ENCODE measurements at regions not wholly inside any gene's neighbourhood (a gene's known extent, or its start where the extent isn't known, plus 50 kb on each side); places are given as distances from the start of the nearest gene placed in this dataset.
A peak's percentile ranks its signal among the peaks of the same experiment; 100 is the strongest.
"Not testable (repeated sequence)": the region's sequence is repeated elsewhere in the genome, so short reads cannot be mapped to it uniquely, and the experiment has no call there.

DNA sequence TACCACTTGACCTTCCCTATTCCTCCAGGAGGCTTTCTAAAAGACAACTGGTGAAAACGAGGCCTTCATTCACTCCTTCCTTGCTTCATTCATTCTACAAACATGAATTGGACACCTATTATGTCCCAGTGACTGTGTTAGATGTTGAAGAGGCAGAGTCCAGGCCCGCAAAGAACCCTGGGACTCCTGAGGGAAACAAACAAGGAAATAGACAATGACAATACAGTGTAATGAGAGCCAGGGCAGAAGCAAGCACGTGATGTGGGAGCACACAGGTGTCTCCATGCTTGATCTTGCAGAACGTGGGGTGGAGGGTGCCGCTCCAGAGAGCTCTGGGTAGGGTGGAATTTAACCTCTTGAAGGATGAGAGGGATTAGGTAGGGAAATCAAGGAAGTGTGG is 137.6 kb upstream of the KLF3 start:
- DNase-seq = no peak

DNA sequence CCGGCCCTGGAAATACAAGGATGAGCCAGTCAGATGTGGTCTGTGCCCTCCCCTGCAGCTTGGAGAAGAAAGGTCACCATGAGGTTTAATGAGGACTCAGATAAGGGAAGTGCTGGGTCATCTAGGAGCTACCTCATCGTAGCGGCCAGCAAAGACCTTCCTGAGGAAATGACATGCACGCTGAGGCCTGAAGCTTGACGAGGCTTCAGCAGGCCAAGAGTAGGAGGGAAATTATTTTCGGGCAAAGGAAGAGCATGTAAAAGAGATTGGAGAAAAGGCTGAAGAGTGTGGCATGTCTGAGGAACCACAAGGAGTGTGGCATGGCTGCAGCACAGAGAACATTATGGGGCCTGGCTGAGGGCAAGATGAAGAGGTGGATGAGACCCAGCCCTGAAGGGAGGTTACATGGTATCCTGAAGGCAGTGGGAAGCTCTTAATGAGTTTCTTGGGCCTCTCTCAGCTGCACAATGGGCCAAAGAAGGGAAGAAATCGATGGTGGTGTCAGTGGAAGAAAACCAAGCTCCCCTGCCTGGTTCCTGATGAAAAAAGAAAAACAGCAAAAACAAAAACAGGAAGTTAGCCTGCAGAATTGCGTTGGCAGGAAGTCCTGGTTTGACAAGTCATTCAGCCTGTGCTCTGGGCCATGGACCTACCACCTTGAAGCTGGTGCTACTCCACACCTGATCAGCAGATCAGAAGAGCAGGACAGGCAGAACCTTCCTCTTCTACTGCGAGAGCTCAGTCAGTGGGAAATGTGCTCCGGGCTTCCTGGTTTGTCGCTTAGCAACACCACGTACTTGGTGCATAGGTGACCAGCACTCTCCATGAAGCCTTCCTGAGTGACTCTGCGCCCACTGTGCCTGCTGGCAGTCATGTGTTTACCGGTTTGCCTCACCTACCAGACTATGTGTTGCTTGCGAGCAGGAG is 134.5 kb upstream of the KLF3 start:
- peak; percentile 61 for DNase-seq

- no peak for DNase-seq
These were observed 133.5 kb upstream of the KLF3 start for GRCh38 chr4:38530486-38530885.

- no peak for DNase-seq
These were observed 132.8 kb upstream of the KLF3 start for GRCh38 chr4:38531141-38531727.

- no peak for DNase-seq
These were observed 131.0 kb upstream of the KLF3 start for GRCh38 chr4:38532908-38533499.

DNA sequence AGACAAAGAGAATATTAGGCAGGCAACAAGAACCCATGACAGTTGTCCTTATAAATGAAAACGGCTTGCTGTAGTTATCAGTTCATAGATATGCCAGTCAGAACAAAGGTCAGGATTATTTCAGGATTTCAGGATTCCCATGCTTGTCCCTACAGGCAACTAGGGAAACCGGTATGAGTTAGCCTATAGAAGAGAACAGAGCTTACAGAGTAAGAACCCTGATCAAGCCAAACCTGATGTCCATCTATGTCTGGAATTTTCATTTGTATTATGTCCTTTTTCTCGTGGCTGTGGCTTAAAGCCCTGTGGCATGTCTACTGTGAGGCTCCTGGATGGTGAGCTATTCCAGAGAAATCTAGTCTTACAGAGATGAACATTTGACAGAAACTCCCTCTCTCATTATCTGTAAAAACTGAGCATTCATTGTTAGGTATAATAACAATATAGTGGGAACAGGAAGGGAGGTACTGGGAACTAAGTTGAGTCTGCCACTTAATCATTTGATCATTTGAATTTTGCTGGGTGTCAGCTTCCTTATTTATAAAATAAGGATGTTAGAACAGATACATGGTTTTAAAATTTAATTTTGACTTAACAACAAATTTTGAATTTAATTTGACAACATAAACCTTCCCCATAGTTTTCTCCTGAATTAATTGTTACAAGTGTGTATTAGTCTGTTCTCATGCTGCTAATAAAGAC is 129.5 kb upstream of the KLF3 start:
- no peak for DNase-seq

GRCh38 chr4:38535071-38535470 is 128.9 kb upstream of the KLF3 start:
- not testable (repeated sequence) for DNase-seq

GRCh38 chr4:38535717-38536116 is 128.3 kb upstream of the KLF3 start:
- DNase-seq = no peak

DNA sequence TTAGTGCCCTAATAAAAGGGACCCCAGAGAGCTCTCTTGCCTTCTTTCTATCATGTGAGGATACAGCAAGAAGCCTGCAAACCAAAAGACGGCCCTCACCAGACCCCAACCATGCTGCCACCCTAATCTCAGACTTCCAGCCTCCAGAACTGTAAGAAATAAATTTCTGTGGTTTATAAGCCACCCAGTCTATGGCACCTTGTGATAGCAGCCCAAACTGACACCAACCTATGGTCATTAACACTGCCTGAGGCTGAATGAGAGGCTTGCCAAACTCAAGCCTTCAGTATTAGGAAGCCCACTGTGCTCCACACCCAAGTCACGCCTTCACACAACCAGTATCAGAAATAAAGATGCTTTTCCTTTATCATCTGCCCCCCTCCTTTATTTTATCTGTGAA is 127.3 kb upstream of the KLF3 start:
- DNase-seq = no peak

GRCh38 chr4:38537666-38538065 is 126.3 kb upstream of the KLF3 start:
- DNase-seq = no peak

GRCh38 chr4:38538517-38538916 is 125.5 kb upstream of the KLF3 start:
- no peak for DNase-seq

GRCh38 chr4:38539501-38539900 is 124.5 kb upstream of the KLF3 start:
- DNase-seq = no peak

DNA sequence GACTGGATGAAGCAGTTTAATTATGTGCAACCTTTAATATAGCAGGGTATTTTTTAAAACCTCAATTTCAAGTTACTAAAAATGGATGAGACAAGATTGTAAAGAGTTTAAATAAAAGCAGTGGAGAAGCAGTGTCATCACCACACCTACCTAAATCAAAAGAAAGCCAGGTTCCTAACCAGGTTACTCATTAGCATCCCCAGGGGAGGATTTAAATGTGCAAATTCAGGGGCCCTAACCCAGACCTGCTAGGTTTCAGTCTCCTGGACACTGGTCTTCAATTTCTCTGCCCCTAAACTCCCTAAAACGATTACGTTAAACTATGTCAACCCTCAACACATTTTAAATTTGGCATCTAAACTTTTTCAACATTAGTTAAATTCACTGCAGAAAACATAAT is 116.9 kb upstream of the KLF3 start:
- no peak for DNase-seq

GRCh38 chr4:38548256-38548655 is 115.7 kb upstream of the KLF3 start:
- no peak for DNase-seq

GRCh38 chr4:38559374-38559773 is 104.6 kb upstream of the KLF3 start:
- DNase-seq = no peak

- DNase-seq = no peak
These were observed 103.7 kb upstream of the KLF3 start for GRCh38 chr4:38560340-38560739.

GRCh38 chr4:38560768-38561558 is 103.0 kb upstream of the KLF3 start:
- no peak for DNase-seq

DNA sequence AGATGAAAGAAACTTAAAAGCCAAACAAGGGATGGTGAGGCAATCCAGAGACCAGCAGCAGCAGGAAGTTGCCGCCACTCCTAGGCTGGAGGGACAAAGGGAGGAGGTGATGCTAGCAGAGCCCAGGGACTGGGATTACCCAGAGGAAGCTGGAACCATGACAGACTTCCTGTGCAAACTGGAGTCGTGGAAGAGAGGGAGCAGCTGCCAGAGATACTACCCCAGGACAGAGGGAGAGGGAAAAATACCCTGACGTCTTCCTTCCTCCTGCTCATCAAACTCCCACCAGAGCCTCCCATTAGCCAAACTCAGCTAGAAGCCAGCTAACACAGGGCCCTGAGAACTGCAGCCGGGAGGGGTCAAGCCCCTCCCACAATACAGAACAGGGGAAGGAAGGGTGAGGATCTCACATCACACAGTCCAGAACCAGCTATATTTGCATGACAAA is 101.2 kb upstream of the KLF3 start:
- DNase-seq = peak; percentile 62

- DNase-seq = no peak
These were observed 100.1 kb upstream of the KLF3 start for GRCh38 chr4:38563707-38564495.

GRCh38 chr4:38565271-38566199 is 98.5 kb upstream of the KLF3 start:
- peak; percentile 11 for DNase-seq
